Sigmoid colon (tissue), 6 donors: ENCODE measurements at regions not wholly inside any gene's neighbourhood (a gene's known extent, or its start where the extent isn't known, plus 50 kb on each side); places are given as distances from the start of the nearest gene placed in this dataset.

Experiments
- DNase-seq: peaks from one replicate; pipeline ENCODE4 v3.0.0-alpha.2; 2019
- H3K27ac ChIP-seq, 4 donors: fragments of 200-600 bp; sonication (generic); one replicate each; pipeline ENCODE4 v1.5.1; 2016 to 2019; ENCODE audit warnings: mild to moderate bottlenecking in 1 of 4
- H3K27me3 ChIP-seq, 3 donors: fragments of 200-600 bp; sonication (generic); one replicate each; pipeline ENCODE4 v1.5.1; 2019; ENCODE audit warnings: mild to moderate bottlenecking in 1 of 3
- H3K36me3 ChIP-seq, 4 donors: fragments of 200-600 bp; sonication (generic); one replicate each; pipeline ENCODE4 v1.5.1; 2016 to 2019
- H3K4me1 ChIP-seq, 4 donors: fragments of 200-600 bp; sonication (generic); one replicate each; pipeline ENCODE4 v1.5.1; 2017 to 2019
- H3K4me3 ChIP-seq, 4 donors: fragments of 200-600 bp; sonication (generic); one replicate each; pipeline ENCODE4 v1.5.1; 2017 to 2019; ENCODE audit warnings: mild to moderate bottlenecking in 2 of 4, moderate library complexity in 1 of 4
- H3K9me3 ChIP-seq, 4 donors: fragments of 200-600 bp in 3 of 4; sonication (generic) in 3 of 4; one replicate each; pipeline versions ENCODE4 v1.5.1 to v1.6.1; 2013 to 2019
- CTCF ChIP-seq, 4 experiments: fragments of 450-650 bp in 3 of 4; fragments of 200-600 bp in 1 of 4; IDR thresholded peaks; one replicate each; pipeline ENCODE4 v1.5.1; 2016 to 2019; ENCODE audit warnings: antibody characterized with exemption in 4 of 4, mild to moderate bottlenecking in 3 of 4, moderate library complexity in 2 of 4
- EP300 ChIP-seq, 4 donors: sonication (generic); formaldehyde crosslinking; IDR thresholded peaks; one replicate each; pipeline ENCODE4 v1.6.1; 2017; ENCODE audit warnings: antibody characterized with exemption in 4 of 4
- POLR2A ChIP-seq, 2 donors: fragments of 450-650 bp; IDR thresholded peaks; one replicate each; pipeline ENCODE4 v1.6.1; 2016; ENCODE audit warnings: antibody characterized with exemption in 2 of 2, mild to moderate bottlenecking in 2 of 2, moderate library complexity in 2 of 2
- POLR2AphosphoS5 ChIP-seq, 4 donors: sonication (generic); formaldehyde crosslinking; IDR thresholded peaks; one replicate each; pipeline ENCODE4 v1.6.1; 2017; ENCODE audit warnings: antibody characterized with exemption in 4 of 4
- WGBS, 2 donors: extraction: QIAGEN DNeasy Blood & Tissue Kit; methylation state at CpG; one replicate each; pipeline ENCODE4 v1.1.7; 2013; 5-methylcytosine and 5-hydroxymethylcytosine counted together
- intact Hi-C: fragments of 100-400 bp; cut with DNase I; formaldehyde crosslinking; loops from one replicate; pipeline ENCODE4 v1.15.1; 2023
- donor health status: healthy with polysubstance abuse.
- donor health status: healthy.

DNA sequence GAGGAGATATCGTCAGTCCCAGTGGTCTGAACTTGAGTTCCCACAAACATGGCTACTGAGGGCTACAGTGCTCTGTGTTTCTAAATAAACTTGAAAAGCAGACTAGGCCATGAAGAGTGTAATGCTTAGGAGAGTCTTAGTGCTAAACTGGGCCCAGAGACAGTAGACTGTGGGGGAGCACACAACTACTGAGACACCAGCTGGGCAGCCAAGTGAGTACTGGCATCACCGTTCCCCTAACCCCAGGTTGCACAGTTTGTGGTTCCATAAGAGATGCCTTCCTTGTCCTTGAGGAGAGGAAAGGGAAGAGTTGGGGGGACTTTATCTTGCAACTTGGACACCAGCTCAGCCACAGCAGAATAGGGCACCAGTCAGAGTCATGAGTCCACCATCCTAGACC, 172.1 kb upstream of the DMRTA1 start:
- Histone ChIP-seq H3K27me3 (no peaks in the 10 kb centered on the region), H3K9me3 (no peaks in the 10 kb centered on the region), H3K4me3 (no peak overlapping the region), H3K36me3 (no peaks in the 10 kb centered on the region), H3K27ac (no peak overlapping the region), H3K4me1 (no peaks in the 10 kb centered on the region)
- intact Hi-C loops, result no loop called here
- TF ChIP-seq EP300 (IDR thresholded peaks at IDR 0.05), result no peak
- no peak for TF ChIP-seq POLR2A (IDR thresholded peaks at IDR 0.05)
- no peak for TF ChIP-seq POLR2AphosphoS5 (IDR thresholded peaks at IDR 0.05)
- TF ChIP-seq CTCF (IDR thresholded peaks at IDR 0.05), result no peak
- no peak for DNase-seq
- 93 to 95% methylated on average over 2 of the region's 2 CpGs for WGBS, 2 donors

GRCh38 chr9:22278426-22278825, 168.2 kb upstream of the DMRTA1 start:
- no peak for DNase-seq
- H3K9me3 ChIP-seq, result no peaks in the 10 kb centered on the region
- H3K27me3 ChIP-seq, result no peaks in the 10 kb centered on the region
- no peak overlapping the region for H3K4me3 ChIP-seq
- no peaks in the 10 kb centered on the region for H3K36me3 ChIP-seq
- no peak overlapping the region for H3K27ac ChIP-seq
- intact Hi-C loops, result no loop called here
- no peaks in the 10 kb centered on the region for H3K4me1 ChIP-seq
- TF ChIP-seq EP300 (IDR thresholded peaks at IDR 0.05) (no peak), POLR2AphosphoS5 (IDR thresholded peaks at IDR 0.05) (no peak), POLR2A (IDR thresholded peaks at IDR 0.05) (no peak), CTCF (IDR thresholded peaks at IDR 0.05) (no peak)

DNA sequence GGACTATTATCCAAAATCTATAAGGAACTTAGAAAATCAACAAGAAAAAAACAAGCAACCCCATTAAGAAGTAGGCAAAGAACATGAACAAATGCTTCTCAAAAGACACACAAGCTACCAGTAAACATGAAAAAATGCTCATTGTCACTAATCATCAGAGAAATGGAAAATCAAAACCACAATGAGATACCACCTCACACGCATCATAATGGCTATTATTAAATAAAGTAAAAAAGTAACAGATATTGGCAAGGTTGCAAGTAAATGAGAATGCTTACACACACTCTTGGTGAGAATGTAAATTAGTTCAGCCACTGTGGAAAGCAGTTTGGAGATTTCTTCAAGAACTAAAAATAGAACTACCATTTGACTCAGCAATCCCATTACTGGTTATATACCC, 167.0 kb upstream of the DMRTA1 start:
- 85 to 92% methylated on average over 1 of the region's 1 CpG for WGBS, 2 donors
- TF ChIP-seq POLR2A (IDR thresholded peaks at IDR 0.05) (no peak), CTCF (IDR thresholded peaks at IDR 0.05) (no peak), POLR2AphosphoS5 (IDR thresholded peaks at IDR 0.05) (no peak), EP300 (IDR thresholded peaks at IDR 0.05) (no peak)
- intact Hi-C loops, result no loop called here
- no peaks in the 10 kb centered on the region for H3K27me3 ChIP-seq
- DNase-seq, result no peak
- no peaks in the 10 kb centered on the region for H3K9me3 ChIP-seq
- H3K36me3 ChIP-seq, result no peaks in the 10 kb centered on the region
- H3K4me1 ChIP-seq, result no peaks in the 10 kb centered on the region
- H3K27ac ChIP-seq, result no peak overlapping the region
- H3K4me3 ChIP-seq, result no peak overlapping the region

DNA sequence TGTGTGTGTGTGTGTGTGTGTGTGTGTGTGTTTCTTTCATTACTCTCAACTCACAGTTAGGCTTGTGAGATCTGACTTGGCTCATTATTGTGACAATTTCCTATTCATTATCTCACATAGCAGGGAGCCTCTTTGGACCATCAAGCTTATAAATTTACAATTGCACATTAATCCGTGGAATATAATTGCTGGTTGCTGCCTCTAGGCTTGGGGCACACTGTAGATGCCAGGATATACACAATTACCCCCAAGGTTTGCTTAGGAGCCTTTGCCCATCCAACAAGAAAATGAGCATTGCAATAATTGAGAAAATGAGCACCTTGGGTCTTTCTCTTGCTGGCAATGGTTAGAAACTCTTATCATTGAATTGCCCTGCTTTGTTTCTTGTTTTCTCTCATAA, 161.6 kb upstream of the DMRTA1 start:
- no peaks in the 10 kb centered on the region for H3K4me1 ChIP-seq
- intact Hi-C loops, result no loop called here
- 46 to 69% methylated on average over 1 of the region's 1 CpG for WGBS, 2 donors
- TF ChIP-seq POLR2A (IDR thresholded peaks at IDR 0.05), result no peak
- TF ChIP-seq CTCF (IDR thresholded peaks at IDR 0.05), result no peak
- TF ChIP-seq POLR2AphosphoS5 (IDR thresholded peaks at IDR 0.05), result no peak
- TF ChIP-seq EP300 (IDR thresholded peaks at IDR 0.05), result no peak
- no peaks in the 10 kb centered on the region for H3K27me3 ChIP-seq
- DNase-seq, result no peak
- no peak overlapping the region for H3K4me3 ChIP-seq
- no peak overlapping the region for H3K27ac ChIP-seq
- H3K36me3 ChIP-seq, result no peaks in the 10 kb centered on the region
- H3K9me3 ChIP-seq, result no peaks in the 10 kb centered on the region

DNA sequence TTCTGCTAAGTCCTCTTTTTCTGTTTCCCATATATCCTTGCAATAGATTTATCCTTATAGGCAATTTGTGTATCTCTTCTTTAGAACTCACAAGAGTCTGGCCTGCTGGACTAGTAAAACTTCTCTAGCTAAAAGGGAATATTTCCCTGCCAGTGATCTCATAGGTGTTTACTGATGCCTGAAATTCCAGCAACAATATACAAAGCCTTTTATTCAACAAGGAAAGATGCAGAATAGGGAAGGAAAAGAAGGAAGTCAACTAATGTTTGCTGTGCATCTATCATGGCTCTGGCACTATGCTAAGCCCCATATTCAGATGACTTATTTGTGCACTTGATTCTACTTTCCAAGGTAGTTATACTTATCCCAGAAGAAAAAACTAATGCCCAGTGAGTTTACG, 160.0 kb upstream of the DMRTA1 start:
- 95 to 96% methylated on average over 1 of the region's 1 CpG for WGBS, 2 donors
- intact Hi-C loops, result no loop called here
- H3K27ac ChIP-seq, result no peak overlapping the region
- no peak overlapping the region for H3K4me3 ChIP-seq
- TF ChIP-seq POLR2AphosphoS5 (IDR thresholded peaks at IDR 0.05), result no peak
- no peak for TF ChIP-seq EP300 (IDR thresholded peaks at IDR 0.05)
- TF ChIP-seq CTCF (IDR thresholded peaks at IDR 0.05), result no peak
- TF ChIP-seq POLR2A (IDR thresholded peaks at IDR 0.05), result no peak
- H3K36me3 ChIP-seq, result no peaks in the 10 kb centered on the region
- no peaks in the 10 kb centered on the region for H3K27me3 ChIP-seq
- no peak for DNase-seq
- H3K4me1 ChIP-seq, result no peaks in the 10 kb centered on the region
- H3K9me3 ChIP-seq, result no peaks in the 10 kb centered on the region
